ENCODE measurements at regions not wholly inside any gene's neighbourhood (a gene's known extent, or its start where the extent isn't known, plus 50 kb on each side); places are given as distances from the start of the nearest gene placed in this dataset.

DNA sequence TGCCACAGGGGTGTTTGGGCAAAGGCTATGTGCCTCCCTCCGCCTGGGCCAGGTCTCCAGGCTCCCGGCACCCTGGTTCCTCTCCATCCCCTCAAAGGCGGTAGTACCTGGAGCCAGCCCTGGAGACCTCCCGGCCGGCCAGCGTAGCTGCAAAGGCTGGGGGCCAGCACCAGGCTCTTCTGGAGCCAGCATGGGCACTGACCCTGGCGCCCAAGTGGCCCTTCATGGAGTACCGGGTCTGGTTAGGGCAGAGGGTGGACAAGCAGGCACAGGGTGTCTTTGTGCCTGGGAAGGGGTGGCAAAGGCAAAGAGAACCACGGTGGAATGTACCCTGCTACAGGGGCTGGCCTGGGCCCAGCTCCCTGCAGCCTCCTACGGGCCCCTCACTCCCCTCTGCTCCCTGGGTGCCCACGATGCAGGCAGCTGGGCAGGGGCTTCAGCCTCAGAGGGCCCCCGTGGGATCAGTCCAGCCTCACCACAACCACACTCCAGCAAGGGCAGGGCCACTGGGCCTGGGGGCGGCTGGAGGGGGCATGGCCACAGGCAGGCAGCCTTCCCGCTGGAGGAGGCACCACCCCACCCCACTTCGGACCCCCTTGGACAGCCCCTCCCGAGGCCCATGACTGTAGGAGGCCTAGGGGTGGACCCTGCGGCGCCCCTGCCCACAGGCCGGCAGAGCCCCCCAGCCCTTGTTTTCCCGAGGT, 112.9 kb upstream of the NKX1-1 start:
- TF ChIP-seq, protein P1, sequence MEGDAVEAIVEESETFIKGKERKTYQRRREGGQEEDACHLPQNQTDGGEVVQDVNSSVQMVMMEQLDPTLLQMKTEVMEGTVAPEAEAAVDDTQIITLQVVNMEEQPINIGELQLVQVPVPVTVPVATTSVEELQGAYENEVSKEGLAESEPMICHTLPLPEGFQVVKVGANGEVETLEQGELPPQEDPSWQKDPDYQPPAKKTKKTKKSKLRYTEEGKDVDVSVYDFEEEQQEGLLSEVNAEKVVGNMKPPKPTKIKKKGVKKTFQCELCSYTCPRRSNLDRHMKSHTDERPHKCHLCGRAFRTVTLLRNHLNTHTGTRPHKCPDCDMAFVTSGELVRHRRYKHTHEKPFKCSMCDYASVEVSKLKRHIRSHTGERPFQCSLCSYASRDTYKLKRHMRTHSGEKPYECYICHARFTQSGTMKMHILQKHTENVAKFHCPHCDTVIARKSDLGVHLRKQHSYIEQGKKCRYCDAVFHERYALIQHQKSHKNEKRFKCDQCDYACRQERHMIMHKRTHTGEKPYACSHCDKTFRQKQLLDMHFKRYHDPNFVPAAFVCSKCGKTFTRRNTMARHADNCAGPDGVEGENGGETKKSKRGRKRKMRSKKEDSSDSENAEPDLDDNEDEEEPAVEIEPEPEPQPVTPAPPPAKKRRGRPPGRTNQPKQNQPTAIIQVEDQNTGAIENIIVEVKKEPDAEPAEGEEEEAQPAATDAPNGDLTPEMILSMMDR (conservative IDR thresholded peaks at IDR 0.05): no peak
- TF ChIP-seq ZFX (IDR thresholded peaks at IDR 0.05): no peak

All from C4-2B (cell line).